Adipocyte (in vitro differentiated cells): ENCODE measurements at regions not wholly inside any gene's neighbourhood (a gene's known extent, or its start where the extent isn't known, plus 50 kb on each side); places are given as distances from the start of the nearest gene placed in this dataset.

Experiments used
- DNase-seq: peaks from one replicate; pipeline ENCODE4 v3.0.0-alpha.2; 2015; ENCODE audit warnings: low read depth
- H3K27me3 ChIP-seq: replicated peaks from 2 replicates; pipeline ENCODE4 v1.7.0; 2013; ENCODE audit warnings: mild to moderate bottlenecking, low read length, moderate library complexity; ENCODE audit not compliant: control insufficient read depth, insufficient read depth
- H3K36me3 ChIP-seq: 2 replicates; pipeline ENCODE4 v1.7.0; 2013; ENCODE audit warnings: low read length, mild to moderate bottlenecking, moderate library complexity; ENCODE audit not compliant: control insufficient read depth, insufficient read depth, severe bottlenecking
- H3K4me1 ChIP-seq: 2 replicates; pipeline ENCODE4 v1.7.0; 2013; ENCODE audit warnings: mild to moderate bottlenecking, low read length, moderate library complexity; ENCODE audit not compliant: control insufficient read depth, insufficient read depth
- H3K4me3 ChIP-seq: 2 replicates; pipeline ENCODE4 v1.7.0; 2013; ENCODE audit warnings: mild to moderate bottlenecking, low read length, moderate library complexity
- H3K9ac ChIP-seq: 2 replicates; pipeline ENCODE4 v1.7.0; 2013; ENCODE audit warnings: mild to moderate bottlenecking, low read length, moderate library complexity
- H3K9me3 ChIP-seq: 2 replicates; pipeline ENCODE4 v1.7.0; 2013; ENCODE audit warnings: mild to moderate bottlenecking, low read length, moderate library complexity; ENCODE audit not compliant: control insufficient read depth

DNA sequence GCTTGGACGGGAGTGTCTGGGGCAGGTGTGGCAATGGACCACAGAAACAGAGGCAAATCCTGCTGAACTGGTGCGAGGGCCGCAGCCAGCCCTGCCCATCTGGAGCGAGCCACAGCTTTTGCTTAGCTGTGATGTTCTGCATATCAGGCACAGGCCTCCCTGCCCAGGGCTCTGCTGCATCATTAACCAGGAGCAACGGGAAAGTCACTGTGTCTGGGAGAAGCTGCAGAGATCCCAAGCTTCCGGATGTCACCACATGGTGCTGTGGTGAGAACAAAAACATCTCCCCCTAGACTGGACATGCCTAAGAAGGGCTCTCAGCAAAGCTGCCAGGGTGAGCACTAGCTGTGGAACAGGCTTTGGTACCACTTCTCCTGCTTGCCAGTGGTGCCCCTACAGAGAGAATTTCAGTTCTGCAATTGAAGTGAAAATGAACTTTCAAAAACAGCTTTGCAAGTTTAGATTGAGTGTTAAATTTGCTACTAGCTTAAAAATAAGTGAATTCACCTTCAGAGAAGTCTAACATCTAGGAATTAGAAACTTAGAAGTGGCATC is 172.9 kb upstream of the MYT1L start:
- Histone ChIP-seq H3K4me3 (no peak overlapping the region), H3K9ac (no peak overlapping the region), H3K9me3 (no peaks in the 10 kb centered on the region), H3K27me3 (no peaks in the 10 kb centered on the region), H3K4me1 (no peaks in the 10 kb centered on the region), H3K36me3 (no peaks in the 10 kb centered on the region)
- DNase-seq = no peak

DNA sequence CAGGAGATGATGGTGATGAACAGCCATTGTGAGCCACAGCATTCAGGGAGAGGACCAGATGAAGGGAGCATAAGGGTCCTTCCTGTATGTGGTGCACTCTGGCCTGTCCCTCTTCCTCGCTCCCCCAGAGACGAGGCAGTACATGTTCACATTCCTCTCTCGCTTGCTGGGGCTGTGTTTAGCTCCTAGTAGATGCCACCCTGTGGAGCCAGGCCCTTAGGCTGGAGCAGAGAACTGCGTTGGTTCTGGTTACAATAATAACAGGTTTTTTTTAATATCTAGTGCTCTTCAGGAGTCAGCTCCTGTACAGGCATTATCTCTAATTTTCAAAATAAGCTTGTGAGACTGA is 171.1 kb upstream of the MYT1L start:
- no peak overlapping the region for H3K9ac ChIP-seq
- no peak overlapping the region for H3K4me3 ChIP-seq
- H3K4me1 ChIP-seq = no peaks in the 10 kb centered on the region
- no peak for DNase-seq
- no peaks in the 10 kb centered on the region for H3K27me3 ChIP-seq
- no peaks in the 10 kb centered on the region for H3K36me3 ChIP-seq
- no peaks in the 10 kb centered on the region for H3K9me3 ChIP-seq

DNA sequence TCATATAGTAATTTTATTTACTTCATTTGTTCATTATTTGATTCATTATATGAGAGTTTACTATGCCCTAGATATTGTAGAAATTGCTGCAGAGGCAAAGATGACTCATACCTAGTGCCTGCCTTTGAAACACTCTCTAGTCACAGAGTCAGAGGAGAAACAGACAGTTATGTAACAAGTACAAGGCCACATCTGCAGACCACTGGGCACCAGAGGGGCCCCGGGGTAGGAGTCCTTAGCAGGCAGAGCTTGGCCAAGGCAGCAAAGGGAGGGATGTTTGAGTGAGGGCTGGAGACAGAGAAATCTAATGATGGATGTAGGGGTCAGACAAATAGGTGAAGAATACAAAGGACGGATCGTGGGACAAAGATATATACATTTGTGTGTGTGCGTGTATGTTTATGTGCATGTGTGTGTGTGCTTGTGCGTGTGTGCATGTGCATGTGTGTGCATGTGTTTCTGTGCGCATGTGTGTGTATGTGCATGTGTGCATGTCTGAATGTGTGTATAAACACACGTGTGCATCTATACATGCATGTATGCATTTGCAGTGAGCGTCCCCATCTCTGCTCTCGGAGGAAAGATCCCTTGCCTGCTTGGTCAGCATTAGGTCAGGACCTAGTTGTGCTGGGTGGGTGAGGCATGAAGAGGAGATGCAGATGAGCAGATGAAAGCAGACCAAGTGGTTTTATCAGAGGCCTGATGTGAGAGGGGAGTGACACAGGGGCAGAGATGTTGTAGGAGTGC is 170.6 kb upstream of the MYT1L start:
- H3K4me3 ChIP-seq = no peak overlapping the region
- no peak overlapping the region for H3K9ac ChIP-seq
- no peaks in the 10 kb centered on the region for H3K9me3 ChIP-seq
- no peaks in the 10 kb centered on the region for H3K4me1 ChIP-seq
- H3K27me3 ChIP-seq = no peaks in the 10 kb centered on the region
- no peaks in the 10 kb centered on the region for H3K36me3 ChIP-seq
- DNase-seq = no peak

DNA sequence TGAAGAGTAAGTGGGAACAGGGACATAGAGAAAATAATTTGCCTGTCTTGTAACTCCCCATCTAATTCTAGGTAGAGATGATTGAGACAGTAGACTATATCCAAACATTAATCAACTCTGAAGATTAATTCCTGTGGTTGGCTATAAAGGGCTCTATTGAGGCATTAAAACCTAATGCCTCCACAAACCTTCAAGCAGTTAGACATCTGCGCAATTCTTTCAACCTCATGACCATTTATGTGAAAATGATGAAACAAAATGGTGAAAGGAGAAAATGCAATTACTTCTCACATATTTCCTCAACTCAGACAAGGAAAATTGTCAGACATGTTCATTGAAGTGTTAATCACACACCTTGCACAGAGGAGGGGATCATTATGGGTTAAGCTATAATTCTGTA is 164.5 kb upstream of the MYT1L start:
- Histone ChIP-seq H3K4me3 (no peak overlapping the region), H3K9me3 (no peaks in the 10 kb centered on the region), H3K9ac (no peak overlapping the region), H3K36me3 (no peaks in the 10 kb centered on the region), H3K4me1 (no peaks in the 10 kb centered on the region), H3K27me3 (no peaks in the 10 kb centered on the region)
- no peak for DNase-seq

DNA sequence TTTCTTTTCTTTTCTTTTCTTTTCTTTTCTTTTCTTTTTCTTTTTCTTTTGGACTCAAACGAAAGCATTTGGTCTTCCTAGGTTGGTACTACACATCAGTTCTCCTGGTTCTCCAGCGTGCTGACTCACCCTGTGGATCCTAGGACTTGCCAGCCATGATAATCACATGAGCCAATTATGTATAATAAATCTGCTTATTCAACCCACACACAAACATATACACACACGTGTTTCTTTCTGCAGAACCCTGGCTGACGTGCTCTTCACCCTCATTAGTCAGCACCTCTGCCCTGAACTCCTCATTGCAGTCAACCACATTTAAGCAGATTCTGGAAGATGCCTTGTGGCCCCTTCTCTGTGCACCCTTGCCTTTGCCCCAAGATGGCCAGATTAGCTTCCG is 162.4 kb upstream of the MYT1L start:
- no peak for DNase-seq
- no peaks in the 10 kb centered on the region for H3K9me3 ChIP-seq
- no peaks in the 10 kb centered on the region for H3K27me3 ChIP-seq
- no peak overlapping the region for H3K4me3 ChIP-seq
- H3K9ac ChIP-seq = no peak overlapping the region
- H3K4me1 ChIP-seq = no peaks in the 10 kb centered on the region
- H3K36me3 ChIP-seq = no peaks in the 10 kb centered on the region

DNA sequence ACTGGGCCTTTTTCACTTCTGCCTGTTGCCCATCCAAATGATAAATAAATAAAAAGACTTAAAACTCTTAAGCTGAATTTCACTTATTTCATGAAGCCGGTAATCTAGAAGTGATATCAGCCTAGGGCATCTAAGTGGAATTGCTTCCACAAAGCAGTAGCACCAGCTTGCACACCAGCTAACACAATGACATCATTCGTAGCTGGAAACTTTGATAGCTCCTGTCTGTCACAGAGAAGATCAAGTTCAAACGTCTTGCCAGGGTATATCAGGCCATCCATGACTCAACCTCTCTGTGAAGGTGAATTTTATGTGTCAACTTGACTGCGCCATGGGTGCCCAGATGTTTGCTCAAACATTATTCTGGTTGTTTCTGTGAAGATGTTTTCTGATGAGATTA is 161.7 kb upstream of the MYT1L start:
- no peaks in the 10 kb centered on the region for H3K4me1 ChIP-seq
- no peak overlapping the region for H3K9ac ChIP-seq
- H3K9me3 ChIP-seq = no peaks in the 10 kb centered on the region
- H3K36me3 ChIP-seq = no peaks in the 10 kb centered on the region
- no peak for DNase-seq
- H3K27me3 ChIP-seq = no peaks in the 10 kb centered on the region
- no peak overlapping the region for H3K4me3 ChIP-seq

DNA sequence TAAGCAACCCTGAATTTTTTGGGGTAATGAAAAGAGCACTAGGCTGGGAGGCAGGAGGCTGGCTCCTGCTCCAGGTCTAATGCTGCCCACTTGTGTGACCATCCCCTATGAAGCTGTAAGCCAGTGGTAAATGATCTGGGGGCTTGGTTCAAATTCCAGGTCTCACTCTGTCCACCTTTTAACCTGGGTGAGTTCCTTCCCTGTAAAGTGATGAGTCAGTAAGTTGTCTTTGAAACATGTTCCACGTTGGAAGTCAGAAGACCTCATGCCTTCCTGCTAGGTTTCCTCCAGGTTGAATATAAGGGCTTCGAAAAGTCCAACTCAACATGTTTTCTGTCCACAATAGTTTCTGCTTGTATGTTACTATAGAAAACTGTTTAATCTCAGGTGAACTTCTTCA is 160.9 kb upstream of the MYT1L start:
- DNase-seq = no peak
- Histone ChIP-seq H3K4me1 (no peaks in the 10 kb centered on the region), H3K4me3 (no peak overlapping the region), H3K27me3 (no peaks in the 10 kb centered on the region), H3K36me3 (no peaks in the 10 kb centered on the region), H3K9ac (no peak overlapping the region), H3K9me3 (no peaks in the 10 kb centered on the region)

DNA sequence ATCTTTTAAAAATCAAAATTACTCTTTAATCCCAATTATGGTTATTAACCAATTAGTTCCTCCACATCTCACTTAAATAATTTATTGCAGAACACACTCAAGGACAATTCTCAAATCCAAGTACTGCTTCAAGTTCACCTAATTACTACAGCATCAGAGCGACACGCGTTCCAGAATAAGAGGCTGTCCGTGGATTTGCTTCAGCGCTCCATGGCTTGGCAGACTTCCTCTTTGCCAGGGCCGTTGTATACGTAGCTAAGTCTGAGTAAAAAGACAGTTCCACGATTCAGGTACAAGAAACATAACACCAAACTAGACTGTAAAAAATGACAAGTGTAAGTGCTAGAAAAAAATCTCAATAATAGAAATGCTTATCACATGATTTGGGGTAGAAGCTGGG is 153.2 kb upstream of the MYT1L start:
- DNase-seq = no peak
- no peaks in the 10 kb centered on the region for H3K36me3 ChIP-seq
- no peak overlapping the region for H3K4me3 ChIP-seq
- peaks cover 7% of the 10 kb centered on the region for H3K9me3 ChIP-seq
- no peak overlapping the region for H3K9ac ChIP-seq
- no peaks in the 10 kb centered on the region for H3K4me1 ChIP-seq
- H3K27me3 ChIP-seq = no peaks in the 10 kb centered on the region

DNA sequence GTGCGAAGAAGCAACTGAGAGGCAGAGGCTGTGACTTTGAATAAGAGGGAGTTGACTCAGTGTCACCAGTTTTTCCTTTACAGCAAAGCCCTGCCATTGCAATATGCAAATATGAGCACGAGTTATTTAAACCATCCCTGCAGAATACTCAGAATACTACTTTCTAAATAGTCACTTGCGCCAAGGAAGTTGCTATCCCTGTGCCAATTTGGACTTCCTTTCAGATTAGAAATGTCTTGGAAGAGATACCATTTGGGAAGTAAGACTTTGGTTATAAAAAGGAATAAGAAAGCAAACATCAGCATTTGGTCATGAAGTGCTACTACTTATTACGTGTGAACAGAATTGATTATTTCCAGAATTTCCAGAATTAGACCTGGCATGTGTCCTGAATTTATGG is 151.8 kb upstream of the MYT1L start:
- no peak overlapping the region for H3K9ac ChIP-seq
- no peaks in the 10 kb centered on the region for H3K27me3 ChIP-seq
- peaks cover 7% of the 10 kb centered on the region for H3K9me3 ChIP-seq
- no peaks in the 10 kb centered on the region for H3K4me1 ChIP-seq
- H3K4me3 ChIP-seq = no peak overlapping the region
- H3K36me3 ChIP-seq = no peaks in the 10 kb centered on the region
- no peak for DNase-seq

DNA sequence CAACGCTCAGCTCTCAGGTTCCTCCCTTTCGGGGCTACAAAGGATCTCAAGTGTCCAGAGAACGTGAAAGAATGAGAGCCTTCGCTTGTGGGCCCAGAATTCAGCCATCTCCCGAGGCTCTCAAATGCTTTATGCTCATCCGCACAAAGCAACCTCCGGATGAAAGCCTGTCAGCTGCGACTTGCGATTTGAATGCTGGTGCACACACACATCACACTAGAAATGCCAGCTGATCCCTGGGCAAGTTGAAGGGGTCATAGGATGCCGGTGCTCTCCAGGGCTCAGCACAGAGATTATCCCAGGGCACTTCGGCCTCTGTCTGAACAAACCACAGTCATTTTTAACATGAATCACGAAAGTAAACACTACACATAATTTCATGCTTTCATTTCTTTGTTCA is 141.8 kb upstream of the MYT1L start:
- no peaks in the 10 kb centered on the region for H3K27me3 ChIP-seq
- H3K4me3 ChIP-seq = no peak overlapping the region
- no peaks in the 10 kb centered on the region for H3K4me1 ChIP-seq
- H3K9ac ChIP-seq = no peak overlapping the region
- no peak for DNase-seq
- H3K9me3 ChIP-seq = peaks cover 2% of the 10 kb centered on the region
- no peaks in the 10 kb centered on the region for H3K36me3 ChIP-seq

DNA sequence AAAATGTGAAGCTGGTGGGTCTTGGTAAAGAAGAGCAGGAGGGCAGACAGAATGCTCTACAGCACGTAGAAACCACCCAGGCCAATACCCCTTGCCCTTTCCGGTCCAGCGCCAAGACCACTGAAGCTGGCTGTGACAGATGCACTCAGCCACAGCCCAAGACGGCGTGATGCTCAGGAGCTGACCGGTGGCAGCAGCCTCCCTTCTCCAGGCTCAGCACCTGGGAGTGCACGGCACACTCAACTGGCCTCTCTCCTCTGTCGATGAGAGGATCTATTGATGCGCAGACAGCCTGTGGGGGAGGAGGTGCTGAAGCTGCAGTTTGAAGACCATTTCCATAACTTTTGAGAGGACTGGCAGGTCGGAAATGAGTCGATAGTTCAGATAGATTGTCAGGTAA is 141.0 kb upstream of the MYT1L start:
- H3K4me3 ChIP-seq = no peak overlapping the region
- peaks cover 2% of the 10 kb centered on the region for H3K9me3 ChIP-seq
- no peaks in the 10 kb centered on the region for H3K36me3 ChIP-seq
- no peaks in the 10 kb centered on the region for H3K27me3 ChIP-seq
- no peaks in the 10 kb centered on the region for H3K4me1 ChIP-seq
- DNase-seq = no peak
- H3K9ac ChIP-seq = no peak overlapping the region

DNA sequence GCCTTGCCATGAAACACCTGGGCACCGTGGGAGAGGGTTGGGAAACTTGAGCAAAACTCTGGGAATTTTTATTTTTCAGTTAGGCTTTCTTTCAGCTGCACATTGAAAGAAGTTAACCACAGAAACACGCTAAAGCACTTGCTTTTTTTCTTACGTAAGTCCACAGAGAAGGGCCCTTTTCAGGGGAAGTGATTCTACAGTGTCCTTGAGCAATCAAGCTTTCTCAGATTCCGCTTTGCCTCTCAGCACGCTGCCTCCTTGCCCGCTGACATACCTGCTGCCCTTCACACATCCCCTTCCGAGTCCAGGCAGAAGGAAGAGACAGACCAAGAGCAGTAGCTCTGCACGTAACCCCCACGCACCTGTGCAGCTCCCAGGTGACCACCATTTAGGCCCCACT is 135.5 kb upstream of the MYT1L start:
- Histone ChIP-seq H3K4me3 (no peak overlapping the region), H3K9me3 (no peaks in the 10 kb centered on the region), H3K27me3 (no peaks in the 10 kb centered on the region)

More for the DNA sequence above, 135.5 kb upstream of the MYT1L start:
- no peak for DNase-seq
- H3K36me3 ChIP-seq = no peaks in the 10 kb centered on the region
- no peak overlapping the region for H3K9ac ChIP-seq
- H3K4me1 ChIP-seq = no peaks in the 10 kb centered on the region
